ENCODE measurements at regions not wholly inside any gene's neighbourhood (a gene's known extent, or its start where the extent isn't known, plus 50 kb on each side); places are given as distances from the start of the nearest gene placed in this dataset.

GRCh38 chr4:167652267-167652666, 418.0 kb upstream of the SPOCK3 start (continued):
- TF ChIP-seq CHD7 (IDR thresholded peaks at IDR 0.05; ENCODE audit: insufficient replicate concordance, low read length) (no peak), EP300 (IDR thresholded peaks at IDR 0.05; ENCODE audit: borderline replicate concordance in 1 of 2, low read depth in 2 of 2, low read length in 2 of 2) (no peak), GTF2F1 (IDR thresholded peaks at IDR 0.05; ENCODE audit: borderline replicate concordance, low read depth, low read length) (no peak), ASH2L (IDR thresholded peaks at IDR 0.05; ENCODE audit: low read length) (no peak), ATF2 (IDR thresholded peaks at IDR 0.05; ENCODE audit: low read length) (no peak), HDAC6 (IDR thresholded peaks at IDR 0.05; ENCODE audit: low read depth, low read length) (no peak), SP2 (IDR thresholded peaks at IDR 0.05; ENCODE audit: low read length) (no peak), CEBPB (IDR thresholded peaks at IDR 0.05; ENCODE audit: low read depth, low read length) (no peak), JUND (IDR thresholded peaks at IDR 0.05; ENCODE audit: low read length) (no peak)
